SJSA1 (cell line): ENCODE measurements at regions not wholly inside any gene's neighbourhood (a gene's known extent, or its start where the extent isn't known, plus 50 kb on each side); places are given as distances from the start of the nearest gene placed in this dataset.

Source experiments
- DNase-seq, 2 experiments: peaks; one replicate each; pipeline ENCODE4 v3.0.0-alpha.2; 2015 to 2020; ENCODE audit warnings: low spot score in 2 of 2, low read depth in 1 of 2
- H3K27ac ChIP-seq: fragments of 250-450 bp; sonication (Bioruptor Pico); 2 replicates; pipeline ENCODE4 v1.5.1; 2020; ENCODE audit warnings: mild to moderate bottlenecking, moderate library complexity
- H3K27me3 ChIP-seq: fragments of 250-450 bp; sonication (Bioruptor Pico); replicated peaks from 2 replicates; pipeline ENCODE4 v1.5.1; 2020; ENCODE audit warnings: mild to moderate bottlenecking, moderate library complexity
- H3K36me3 ChIP-seq: fragments of 250-450 bp; sonication (Bioruptor Pico); 2 replicates; pipeline ENCODE4 v1.5.1; 2020; ENCODE audit warnings: mild to moderate bottlenecking
- H3K4me1 ChIP-seq: fragments of 250-450 bp; sonication (Bioruptor Pico); replicated peaks from 2 replicates; pipeline ENCODE4 v1.6.1; 2021; ENCODE audit warnings: mild to moderate bottlenecking
- H3K4me3 ChIP-seq: fragments of 250-450 bp; sonication (Bioruptor Pico); 2 replicates; pipeline ENCODE4 v1.5.1; 2020; ENCODE audit warnings: mild to moderate bottlenecking
- H3K9me3 ChIP-seq: fragments of 250-450 bp; sonication (Bioruptor Pico); replicated peaks from 2 replicates; pipeline ENCODE4 v1.5.1; 2020; ENCODE audit warnings: mild to moderate bottlenecking

DNA sequence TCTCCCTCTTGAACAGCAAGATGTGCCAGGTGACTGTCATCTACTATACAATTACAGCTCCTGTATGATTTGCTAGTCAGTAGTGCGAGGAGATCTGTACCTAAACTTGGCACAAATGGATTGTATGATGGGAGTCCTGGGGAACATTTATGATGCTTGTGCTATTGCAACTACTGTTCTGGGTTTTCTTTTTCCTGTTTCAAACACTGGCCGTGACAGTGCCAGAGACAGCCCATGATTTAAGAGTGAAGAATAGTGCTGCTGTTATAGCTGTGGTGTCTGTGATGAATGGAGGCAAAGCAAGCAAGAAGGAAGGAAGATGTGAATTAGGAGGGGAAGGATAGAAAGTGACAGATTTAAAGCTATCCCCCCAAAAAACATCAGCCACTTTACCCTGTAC is 1868.9 kb downstream of the PCDH7 start:
- Histone ChIP-seq H3K27me3 (no peaks in the 10 kb centered on the region), H3K9me3 (no peaks in the 10 kb centered on the region), H3K4me1 (no peaks in the 10 kb centered on the region), H3K27ac (no peak overlapping the region), H3K36me3 (no peaks in the 10 kb centered on the region), H3K4me3 (no peak overlapping the region)
- DNase-seq, result no peak

DNA sequence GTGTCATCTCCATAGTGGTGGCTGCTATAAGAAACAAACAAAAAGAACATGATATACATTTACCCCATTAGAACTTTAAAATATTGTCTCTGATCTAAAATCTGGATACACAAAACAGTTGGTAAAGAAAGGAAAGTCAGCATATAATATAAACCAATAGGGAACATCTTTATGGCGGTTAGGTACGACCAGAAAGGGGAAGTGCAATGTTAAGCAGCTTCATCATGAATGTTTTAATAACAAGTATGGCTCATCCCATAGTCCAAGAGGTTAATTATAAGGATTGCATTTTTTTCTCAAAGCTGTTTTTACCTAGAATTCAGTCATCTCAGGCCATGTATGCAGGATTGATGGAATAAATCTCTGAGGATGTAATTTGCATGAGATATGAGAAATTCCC is 1869.7 kb downstream of the PCDH7 start:
- H3K27ac ChIP-seq, result no peak overlapping the region
- no peak overlapping the region for H3K4me3 ChIP-seq
- no peaks in the 10 kb centered on the region for H3K36me3 ChIP-seq
- H3K4me1 ChIP-seq, result no peaks in the 10 kb centered on the region
- no peaks in the 10 kb centered on the region for H3K27me3 ChIP-seq
- no peak for DNase-seq
- no peaks in the 10 kb centered on the region for H3K9me3 ChIP-seq

DNA sequence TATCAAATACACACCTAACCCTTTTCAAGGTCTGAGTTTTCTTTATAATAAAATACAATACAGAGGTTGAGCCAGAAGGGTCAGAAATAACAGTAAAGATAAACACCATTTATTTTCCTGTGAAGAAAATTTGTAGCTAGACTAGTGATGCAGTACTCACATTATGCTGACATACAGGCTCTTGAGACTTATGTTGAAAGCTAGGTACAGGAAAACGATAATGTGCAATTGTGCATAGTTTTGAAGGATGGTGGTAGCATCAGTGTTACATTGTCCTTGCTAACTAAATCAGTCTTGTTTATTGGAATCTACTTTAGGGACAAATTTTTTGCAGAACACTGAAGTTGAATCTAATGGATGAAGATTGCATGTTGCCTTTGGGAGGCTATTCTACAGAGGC is 1877.2 kb downstream of the PCDH7 start:
- Histone ChIP-seq H3K36me3 (no peaks in the 10 kb centered on the region), H3K27ac (no peak overlapping the region), H3K4me1 (no peaks in the 10 kb centered on the region), H3K9me3 (no peaks in the 10 kb centered on the region), H3K27me3 (no peaks in the 10 kb centered on the region), H3K4me3 (no peak overlapping the region)
- DNase-seq, result no peak

DNA sequence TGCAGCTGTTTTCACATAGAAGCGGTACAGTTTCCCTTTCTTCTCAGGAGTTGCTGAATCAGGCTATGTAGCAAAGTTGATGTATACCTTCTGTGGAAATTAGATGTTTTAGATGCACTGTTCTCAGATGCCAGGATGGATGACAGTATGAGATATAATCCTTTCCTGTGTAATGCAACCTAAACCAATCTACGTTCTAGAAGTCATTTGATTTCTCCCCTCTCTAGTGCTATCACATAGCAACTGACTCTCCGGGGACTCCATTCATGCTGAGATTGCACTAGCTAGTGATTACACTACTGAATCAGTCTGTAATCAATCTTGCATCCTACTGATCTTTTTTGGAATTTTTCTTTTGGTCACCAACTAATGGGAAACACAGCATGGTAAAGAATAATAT is 1881.7 kb downstream of the PCDH7 start:
- Histone ChIP-seq H3K4me1 (no peaks in the 10 kb centered on the region), H3K9me3 (no peaks in the 10 kb centered on the region), H3K4me3 (no peak overlapping the region), H3K36me3 (no peaks in the 10 kb centered on the region), H3K27me3 (no peaks in the 10 kb centered on the region), H3K27ac (no peak overlapping the region)
- DNase-seq, result no peak

DNA sequence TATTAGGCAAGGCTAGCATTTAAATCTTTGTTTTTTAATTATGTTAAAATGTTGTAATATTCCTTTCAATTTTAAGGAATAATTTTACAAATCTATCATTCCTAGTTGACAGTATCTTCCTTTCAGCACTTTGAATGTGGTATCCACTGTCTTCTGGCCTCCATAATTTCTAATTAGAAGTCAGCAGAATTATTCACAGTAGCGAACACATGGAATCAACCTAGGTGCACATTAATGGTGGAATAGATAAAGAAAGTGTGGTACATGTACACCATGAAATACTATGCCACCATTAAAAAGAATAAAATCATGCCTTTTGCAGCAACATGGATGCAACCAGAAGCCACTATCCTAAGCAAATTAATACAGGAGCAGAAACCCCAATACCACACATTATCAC is 1887.8 kb downstream of the PCDH7 start:
- Histone ChIP-seq H3K27me3 (no peaks in the 10 kb centered on the region), H3K27ac (no peak overlapping the region), H3K4me3 (no peak overlapping the region), H3K9me3 (no peaks in the 10 kb centered on the region), H3K4me1 (no peaks in the 10 kb centered on the region), H3K36me3 (no peaks in the 10 kb centered on the region)
- DNase-seq, result no peak

DNA sequence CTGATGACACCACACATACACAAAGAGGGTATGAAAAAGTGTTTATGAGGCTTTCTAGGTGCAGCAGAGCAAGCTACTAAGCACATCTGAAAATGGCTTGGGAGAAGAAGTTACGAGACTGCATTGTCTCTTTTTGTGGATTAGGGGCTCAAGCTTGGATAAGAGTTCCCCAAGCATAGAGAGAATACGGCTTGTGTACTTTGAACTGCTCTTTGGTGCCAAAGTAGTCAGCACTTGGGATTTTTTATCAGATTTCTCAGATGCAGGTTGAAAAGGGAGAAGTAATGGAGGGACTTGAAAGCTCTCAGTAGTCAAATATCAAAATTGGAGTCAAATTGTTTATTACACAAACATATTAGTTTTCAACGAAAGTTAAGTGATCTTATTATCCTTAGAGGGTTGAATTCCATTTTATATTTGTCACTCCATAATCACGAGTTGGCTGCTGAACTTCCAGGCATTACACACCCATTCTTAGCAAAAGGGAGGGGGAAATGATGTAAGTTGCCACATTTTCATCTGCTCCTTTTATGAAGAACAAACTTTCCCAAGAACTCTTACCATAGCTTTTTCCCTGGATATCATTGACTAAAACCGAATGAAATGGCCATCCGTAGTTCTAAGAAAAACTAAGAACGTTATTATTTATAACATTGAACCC is 1904.9 kb downstream of the PCDH7 start:
- H3K4me1 ChIP-seq, result no peaks in the 10 kb centered on the region
- H3K9me3 ChIP-seq, result no peaks in the 10 kb centered on the region
- no peaks in the 10 kb centered on the region for H3K36me3 ChIP-seq
- no peak overlapping the region for H3K4me3 ChIP-seq
- H3K27me3 ChIP-seq, result no peaks in the 10 kb centered on the region
- H3K27ac ChIP-seq, result no peak overlapping the region
- no peak for DNase-seq

DNA sequence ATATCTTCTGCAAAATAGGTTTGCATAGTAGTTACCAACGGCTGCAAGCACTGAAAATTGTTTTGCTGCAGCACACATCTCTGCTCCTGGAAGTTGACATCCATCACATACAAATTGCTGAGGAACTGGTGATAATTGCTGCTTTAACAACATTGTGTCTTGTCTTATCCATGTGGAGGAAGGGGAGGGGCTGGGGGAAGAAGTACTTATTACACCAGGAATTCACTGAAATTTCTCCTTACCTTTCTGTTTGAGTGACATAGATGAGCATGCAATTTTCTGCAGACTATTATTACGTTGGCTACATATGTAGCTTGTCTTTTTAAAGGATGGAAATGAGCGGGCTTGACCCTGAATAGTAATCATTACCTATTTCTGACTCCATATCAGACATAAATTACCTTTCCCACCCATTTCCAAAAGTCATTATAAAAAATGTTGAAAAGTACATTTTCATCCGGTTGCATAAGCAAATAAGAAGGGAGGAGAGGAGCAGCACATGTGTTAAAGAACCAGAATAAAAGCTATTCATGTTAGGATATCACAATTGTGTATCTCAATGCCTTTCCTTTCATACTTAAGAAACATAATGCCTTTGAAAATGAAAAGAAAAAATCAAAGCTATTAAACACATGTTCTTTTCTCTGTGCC is 1905.6 kb downstream of the PCDH7 start:
- no peak overlapping the region for H3K27ac ChIP-seq
- H3K9me3 ChIP-seq, result no peaks in the 10 kb centered on the region
- H3K4me1 ChIP-seq, result no peaks in the 10 kb centered on the region
- H3K36me3 ChIP-seq, result no peaks in the 10 kb centered on the region
- no peak overlapping the region for H3K4me3 ChIP-seq
- no peak for DNase-seq
- H3K27me3 ChIP-seq, result no peaks in the 10 kb centered on the region

DNA sequence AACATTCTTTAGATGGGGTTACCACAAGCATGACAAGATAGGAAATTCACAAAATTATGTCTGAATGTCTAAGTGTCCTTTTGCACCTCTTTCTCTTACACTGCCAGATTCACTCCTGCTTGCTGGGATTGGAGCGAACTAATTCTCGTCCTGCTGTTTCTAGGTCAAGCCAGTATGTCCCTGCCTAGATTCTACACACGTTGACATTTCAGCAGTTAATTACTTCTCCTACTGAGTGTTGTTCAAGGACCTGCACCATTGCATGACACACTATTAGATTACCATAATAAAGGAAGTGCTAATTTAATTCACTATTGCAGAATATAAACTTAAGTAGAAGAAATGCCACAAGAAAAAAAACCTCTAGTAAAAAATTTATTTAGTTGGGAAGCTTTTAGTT is 1911.7 kb downstream of the PCDH7 start:
- no peaks in the 10 kb centered on the region for H3K4me1 ChIP-seq

GRCh38 chr4:32633421-32633820 is 1913.3 kb downstream of the PCDH7 start:
- Histone ChIP-seq H3K36me3 (no peaks in the 10 kb centered on the region), H3K27me3 (no peaks in the 10 kb centered on the region), H3K4me1 (no peaks in the 10 kb centered on the region), H3K4me3 (no peak overlapping the region), H3K27ac (no peak overlapping the region), H3K9me3 (no peaks in the 10 kb centered on the region)
- DNase-seq, result no peak

More for the DNA sequence above, 1911.7 kb downstream of the PCDH7 start:
- Histone ChIP-seq H3K4me3 (no peak overlapping the region), H3K27me3 (no peaks in the 10 kb centered on the region), H3K27ac (no peak overlapping the region), H3K9me3 (no peaks in the 10 kb centered on the region), H3K36me3 (no peaks in the 10 kb centered on the region)
- no peak for DNase-seq

- no peak for DNase-seq
- Histone ChIP-seq H3K27me3 (no peaks in the 10 kb centered on the region), H3K4me3 (no peak overlapping the region), H3K27ac (no peak overlapping the region), H3K36me3 (no peaks in the 10 kb centered on the region), H3K9me3 (no peaks in the 10 kb centered on the region), H3K4me1 (no peaks in the 10 kb centered on the region)
Observed at GRCh38 chr4:32645653-32646052, 1925.5 kb downstream of the PCDH7 start.

GRCh38 chr4:32658019-32658418 is 1937.8 kb downstream of the PCDH7 start:
- H3K36me3 ChIP-seq, result no peaks in the 10 kb centered on the region
- no peaks in the 10 kb centered on the region for H3K27me3 ChIP-seq
- H3K4me1 ChIP-seq, result no peaks in the 10 kb centered on the region
- no peak overlapping the region for H3K4me3 ChIP-seq
- H3K27ac ChIP-seq, result no peak overlapping the region
- no peak for DNase-seq
- no peaks in the 10 kb centered on the region for H3K9me3 ChIP-seq

DNA sequence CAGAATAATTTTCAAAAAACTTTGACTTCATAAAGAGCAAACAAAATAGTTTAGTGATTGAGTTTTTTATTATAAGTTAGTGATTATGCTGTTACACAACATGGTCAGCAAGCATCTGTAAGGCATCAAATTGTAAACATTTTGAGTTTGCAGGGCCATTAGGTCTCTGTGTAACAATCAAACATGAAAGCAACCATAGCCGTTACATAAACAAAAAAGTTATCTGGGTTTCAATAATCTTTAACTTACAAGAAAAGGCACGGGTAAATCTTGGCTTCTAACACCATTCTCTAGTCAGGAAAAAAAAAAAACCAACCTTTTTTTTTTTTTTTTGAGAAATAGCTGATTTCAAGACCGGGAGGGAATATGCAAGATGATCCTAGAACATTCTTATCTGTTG is 1941.1 kb downstream of the PCDH7 start:
- Histone ChIP-seq H3K9me3 (no peaks in the 10 kb centered on the region), H3K27ac (no peak overlapping the region), H3K4me3 (no peak overlapping the region), H3K36me3 (no peaks in the 10 kb centered on the region), H3K27me3 (no peaks in the 10 kb centered on the region), H3K4me1 (no peaks in the 10 kb centered on the region)
- no peak for DNase-seq

DNA sequence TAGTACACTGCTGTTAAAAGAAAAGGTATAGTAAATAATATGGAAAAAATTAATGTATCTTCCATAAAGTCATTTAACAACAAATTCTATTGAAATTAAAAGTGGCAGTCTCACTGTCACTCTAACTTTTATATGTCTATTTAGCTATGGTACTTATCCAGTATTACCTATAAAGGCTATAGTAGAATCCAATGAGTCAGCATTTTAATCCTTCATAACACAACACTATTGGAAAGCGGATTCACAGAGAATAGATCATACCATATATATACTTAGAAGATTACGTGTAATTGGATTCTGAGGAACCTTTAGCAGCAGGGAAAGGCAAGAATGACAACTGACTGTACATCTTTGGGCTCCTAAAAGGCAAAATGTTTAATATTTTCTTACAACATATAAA is 1942.6 kb downstream of the PCDH7 start:
- Histone ChIP-seq H3K4me1 (no peaks in the 10 kb centered on the region), H3K36me3 (no peaks in the 10 kb centered on the region), H3K4me3 (no peak overlapping the region), H3K27ac (no peak overlapping the region), H3K27me3 (no peaks in the 10 kb centered on the region), H3K9me3 (no peaks in the 10 kb centered on the region)
- no peak for DNase-seq

GRCh38 chr4:32672359-32672758 is 1952.2 kb downstream of the PCDH7 start:
- Histone ChIP-seq H3K4me1 (no peaks in the 10 kb centered on the region), H3K27ac (no peak overlapping the region), H3K36me3 (no peaks in the 10 kb centered on the region), H3K27me3 (no peaks in the 10 kb centered on the region), H3K4me3 (no peak overlapping the region), H3K9me3 (no peaks in the 10 kb centered on the region)
- DNase-seq, result no peak

DNA sequence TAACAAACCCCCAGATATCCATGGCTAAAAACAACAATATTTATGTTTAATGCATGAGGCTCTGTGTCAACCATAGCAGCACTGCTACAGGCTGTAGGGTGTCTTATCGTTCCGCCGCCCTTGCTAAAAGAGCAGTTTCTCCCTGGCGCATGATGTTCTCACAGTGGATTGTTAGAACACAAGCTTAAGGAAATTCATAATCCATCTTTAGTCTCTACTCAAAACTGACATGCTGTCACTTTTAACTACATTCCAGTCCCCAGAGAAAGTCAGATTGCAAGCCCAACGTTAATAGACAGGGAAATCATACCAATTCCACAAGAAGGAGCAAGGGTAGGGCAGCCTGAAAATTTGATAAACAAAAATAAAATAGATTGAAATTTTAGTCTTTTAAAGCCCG is 1960.8 kb downstream of the PCDH7 start:
- Histone ChIP-seq H3K4me1 (no peaks in the 10 kb centered on the region), H3K36me3 (no peaks in the 10 kb centered on the region), H3K9me3 (no peaks in the 10 kb centered on the region), H3K27ac (no peak overlapping the region), H3K27me3 (no peaks in the 10 kb centered on the region), H3K4me3 (no peak overlapping the region)
- no peak for DNase-seq
